GM12892 (cell line): ENCODE measurements at regions not wholly inside any gene's neighbourhood (a gene's known extent, or its start where the extent isn't known, plus 50 kb on each side); places are given as distances from the start of the nearest gene placed in this dataset.

ENCODE experiments used
- POLR2A ChIP-seq: IDR thresholded peaks from 2 replicates; pipeline ENCODE4 v1.6.1; 2011; ENCODE audit warnings: low read depth, low read length, control low read depth
- POLR2AphosphoS5 ChIP-seq: IDR thresholded peaks from 2 replicates; pipeline ENCODE4 v1.6.1; 2011; ENCODE audit warnings: low read depth, low read length, control low read depth
- TAF1 ChIP-seq: IDR thresholded peaks from 2 replicates; pipeline ENCODE4 v1.6.1; 2011; ENCODE audit warnings: low read depth, mild to moderate bottlenecking, control low read depth, low read length, borderline replicate concordance

- no peak for TF ChIP-seq POLR2A
- TF ChIP-seq POLR2AphosphoS5, result no peak
- no peak for TF ChIP-seq TAF1
Measured at GRCh38 chr2:14516844-14517243, 115.7 kb upstream of the LRATD1 start.
